ENCODE measurements at regions not wholly inside any gene's neighbourhood (a gene's known extent, or its start where the extent isn't known, plus 50 kb on each side); places are given as distances from the start of the nearest gene placed in this dataset.

GRCh38 chr17:74151551-74152315 is 51.7 kb upstream of the RPL38 start:
- no peaks in the 10 kb centered on the region for H3K9me3 Mint-ChIP-seq (ENCODE audit: low read depth)
- no peak overlapping the region for H3K27ac Mint-ChIP-seq
- no peaks in the 10 kb centered on the region for H3K4me1 Mint-ChIP-seq (ENCODE audit: low read depth)
- peaks cover 16% of the 10 kb centered on the region for H3K27me3 Mint-ChIP-seq
- H3K4me3 Mint-ChIP-seq: no peak overlapping the region
- H3K36me3 Mint-ChIP-seq: no peaks in the 10 kb centered on the region

GRCh38 chr17:74152591-74153455 is 50.7 kb upstream of the RPL38 start:
- no peak overlapping the region for H3K27ac Mint-ChIP-seq
- no peaks in the 10 kb centered on the region for H3K36me3 Mint-ChIP-seq
- H3K4me3 Mint-ChIP-seq: no peak overlapping the region
- H3K4me1 Mint-ChIP-seq (ENCODE audit: low read depth): no peaks in the 10 kb centered on the region
- H3K27me3 Mint-ChIP-seq: peaks cover 9% of the 10 kb centered on the region
- H3K9me3 Mint-ChIP-seq (ENCODE audit: low read depth): no peaks in the 10 kb centered on the region

- H3K27me3 Mint-ChIP-seq: peaks cover 9% of the 10 kb centered on the region
- no peaks in the 10 kb centered on the region for H3K4me1 Mint-ChIP-seq (ENCODE audit: low read depth)
- no peaks in the 10 kb centered on the region for H3K9me3 Mint-ChIP-seq (ENCODE audit: low read depth)
- H3K27ac Mint-ChIP-seq: no peak overlapping the region
- H3K36me3 Mint-ChIP-seq: no peaks in the 10 kb centered on the region
- no peak overlapping the region for H3K4me3 Mint-ChIP-seq
Observed at GRCh38 chr17:74153456-74153810, 50.0 kb upstream of the RPL38 start.
